H1 (cell line): ENCODE measurements at regions not wholly inside any gene's neighbourhood (a gene's known extent, or its start where the extent isn't known, plus 50 kb on each side); places are given as distances from the start of the nearest gene placed in this dataset.

Experiments
- ASH2L ChIP-seq: fragments of 200-600, 300-600 bp; sonication (generic); IDR thresholded peaks from one replicate; pipeline ENCODE4 v1.7.1; 2017; ENCODE audit warnings: low read length
- CTBP2 ChIP-seq: IDR thresholded peaks from 2 replicates; pipeline ENCODE4 v1.7.0; 2011; ENCODE audit warnings: borderline replicate concordance, mild to moderate bottlenecking, moderate library complexity, mixed read lengths, low read length; ENCODE audit not compliant: insufficient read depth, insufficient read length
- GTF2F1 ChIP-seq: IDR thresholded peaks from 2 replicates; pipeline ENCODE4 v1.6.1; 2012; ENCODE audit warnings: low read depth, low read length, improper control_type of control experiment, borderline replicate concordance
- RFX5 ChIP-seq: IDR thresholded peaks from 2 replicates; pipeline ENCODE4 v1.6.1; 2011; ENCODE audit warnings: low read depth, low read length, improper control_type of control experiment, borderline replicate concordance
- RNF2 ChIP-seq: fragments of 200-900, 300-1000 bp; sonication (generic); IDR thresholded peaks from 2 replicates; pipeline ENCODE4 v1.7.1; 2016; ENCODE audit warnings: borderline replicate concordance, low read depth, mild to moderate bottlenecking, antibody characterized with exemption, low read length; ENCODE audit not compliant: poor library complexity, severe bottlenecking; ENCODE audit errors: missing control alignments
- SAP30 ChIP-seq: fragments of 300-600 bp; sonication (generic); IDR thresholded peaks from 2 replicates; pipeline ENCODE4 v1.7.1; 2012; ENCODE audit warnings: low read length, moderate library complexity, mild to moderate bottlenecking, inconsistent platforms; ENCODE audit not compliant: insufficient read depth, insufficient replicate concordance
- SP4 ChIP-seq: IDR thresholded peaks from 2 replicates; pipeline ENCODE4 v1.6.1; 2012; ENCODE audit warnings: low read length, inconsistent platforms
- SRF ChIP-seq: IDR thresholded peaks from 2 replicates; pipeline ENCODE4 v1.6.1; 2011; ENCODE audit warnings: mild to moderate bottlenecking, low read depth, low read length, moderate library complexity

DNA sequence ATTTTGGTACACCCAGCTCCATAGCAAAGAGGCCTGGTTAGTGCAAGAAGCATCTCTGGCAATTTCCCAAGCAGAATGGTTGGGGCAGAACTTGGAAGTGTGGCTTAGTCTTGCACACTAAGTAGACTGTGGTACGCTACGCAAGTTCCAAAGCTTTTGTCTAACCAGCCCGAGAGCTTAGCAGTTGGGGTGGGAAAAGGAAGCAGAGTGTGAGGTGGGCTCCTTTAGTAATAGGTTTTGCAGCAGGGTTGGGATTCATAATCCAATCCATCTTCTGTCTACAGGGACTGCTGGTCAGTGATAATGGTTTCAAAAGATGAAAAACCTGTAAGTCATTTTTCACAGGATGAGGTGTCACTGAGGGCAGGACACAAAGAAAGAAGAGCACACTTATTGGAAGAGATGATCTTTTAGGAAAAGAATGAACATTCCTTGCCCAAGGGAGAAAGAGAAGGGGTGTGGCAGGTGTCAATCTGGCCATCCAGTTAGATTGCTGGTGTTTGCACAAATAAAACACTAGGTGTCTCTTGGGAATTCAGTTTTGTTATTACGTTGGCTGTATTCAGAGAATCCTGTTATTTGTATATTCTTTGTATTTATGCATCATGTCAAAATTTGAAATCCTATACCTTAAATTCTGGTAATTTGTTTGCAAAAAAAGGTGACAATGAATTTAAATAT lies 244.3 kb downstream of the GPAT3 start (continued):
- TF ChIP-seq SAP30 (no peak), SP4 (no peak), RFX5 (no peak), RNF2 (no peak), GTF2F1 (no peak), ASH2L (no peak), CTBP2 (no peak), SRF (no peak)
